GM23248 (cell line): ENCODE measurements at regions not wholly inside any gene's neighbourhood (a gene's known extent, or its start where the extent isn't known, plus 50 kb on each side); places are given as distances from the start of the nearest gene placed in this dataset.

ENCODE experiments used
- EZH2 ChIP-seq: fragments of 200-600 bp; sonication (generic); IDR thresholded peaks from 2 replicates; pipeline ENCODE4 v1.6.1; 2018; ENCODE audit warnings: antibody characterized with exemption, mild to moderate bottlenecking; ENCODE audit not compliant: insufficient read depth, poor library complexity, severe bottlenecking
- EZH2phosphoT487 ChIP-seq: fragments of 200-600 bp; sonication (generic); IDR thresholded peaks from 2 replicates; pipeline ENCODE4 v1.6.1; 2018; ENCODE audit warnings: antibody characterized with exemption, moderate library complexity, mild to moderate bottlenecking, low read depth; ENCODE audit not compliant: insufficient read depth

- TF ChIP-seq EZH2 (no peak), EZH2phosphoT487 (no peak)
These were observed 1007.5 kb upstream of the ARRDC3 start for GRCh38 chr5:92390657-92391056.
